ENCODE measurements at regions not wholly inside any gene's neighbourhood (a gene's known extent, or its start where the extent isn't known, plus 50 kb on each side); places are given as distances from the start of the nearest gene placed in this dataset.

GRCh38 chr10:128529225-128529624 is 403.0 kb upstream of the MKI67 start:
- peaks cover 34% of the 10 kb centered on the region for H3K4me1 Mint-ChIP-seq
- no peak overlapping the region for H3K4me2 ChIP-seq
- no peak overlapping the region for H3K4me3 Mint-ChIP-seq
- H3K36me3 ChIP-seq = no peaks in the 10 kb centered on the region
- H3F3A ChIP-seq (ENCODE audit: low read depth) = no peaks in the 10 kb centered on the region
- no peak overlapping the region for H3K4me3 ChIP-seq
- no peaks in the 10 kb centered on the region for H4K20me1 ChIP-seq (ENCODE audit: low read depth)
- no peaks in the 10 kb centered on the region for H3K79me2 ChIP-seq (ENCODE audit: low read depth)
- no peak for DNase-seq (ENCODE audit: low spot score)
- no peak overlapping the region for H3K9ac ChIP-seq
- no peak overlapping the region for H3K27ac Mint-ChIP-seq
- no peak overlapping the region for H2AFZ ChIP-seq (replicated peaks)
- H3K27ac ChIP-seq = no peak overlapping the region
- no peaks in the 10 kb centered on the region for H3K36me3 Mint-ChIP-seq
- peaks cover 8% of the 10 kb centered on the region for H3K27me3 Mint-ChIP-seq (ENCODE audit: insufficient read depth, low read depth)
- no peaks in the 10 kb centered on the region for H3K27me3 ChIP-seq
- H3K9me3 Mint-ChIP-seq = no peaks in the 10 kb centered on the region
- no peaks in the 10 kb centered on the region for H3K9me3 ChIP-seq (ENCODE audit: low read depth)
- H3K4me1 ChIP-seq = peaks cover 7% of the 10 kb centered on the region
- TF ChIP-seq CTCF (IDR thresholded peaks at IDR 0.05) = no peak
- no peak for TF ChIP-seq EZH2 (IDR thresholded peaks at IDR 0.05)
- no peak for TF ChIP-seq EZH2phosphoT487 (IDR thresholded peaks at IDR 0.05)

DNA sequence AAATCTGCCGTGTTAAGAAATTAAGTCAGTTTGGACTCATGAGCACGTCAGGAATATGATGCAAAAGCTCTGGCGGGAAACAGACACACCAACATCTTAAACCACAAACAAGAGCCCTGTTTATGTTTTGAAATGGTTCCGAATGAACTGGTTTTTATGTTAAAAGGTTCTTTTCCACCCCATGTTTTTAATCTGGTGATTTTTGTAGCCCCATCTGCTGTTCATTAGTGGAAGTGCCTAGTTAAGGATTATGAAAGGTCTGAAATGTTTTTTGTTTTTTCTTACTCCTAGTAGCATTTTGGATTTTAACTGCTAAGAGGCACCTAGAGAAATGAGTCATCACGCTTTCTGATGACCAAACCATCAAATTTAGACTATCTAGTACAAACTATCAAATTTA is 404.1 kb upstream of the MKI67 start:
- H3K36me3 ChIP-seq = no peaks in the 10 kb centered on the region
- H2AFZ ChIP-seq (replicated peaks) = peak overlapping the region; percentile 38
- H3K4me3 Mint-ChIP-seq = no peak overlapping the region
- no peaks in the 10 kb centered on the region for H4K20me1 ChIP-seq (ENCODE audit: low read depth)
- H3K9ac ChIP-seq = no peak overlapping the region
- no peaks in the 10 kb centered on the region for H3K36me3 Mint-ChIP-seq
- H3K27me3 Mint-ChIP-seq (ENCODE audit: insufficient read depth, low read depth) = peaks cover 10% of the 10 kb centered on the region
- peaks cover 34% of the 10 kb centered on the region for H3K4me1 Mint-ChIP-seq
- no peak overlapping the region for H3K4me3 ChIP-seq
- H3K79me2 ChIP-seq (ENCODE audit: low read depth) = no peaks in the 10 kb centered on the region
- DNase-seq (ENCODE audit: low spot score) = no peak
- H3F3A ChIP-seq (ENCODE audit: low read depth) = no peaks in the 10 kb centered on the region
- no peaks in the 10 kb centered on the region for H3K9me3 ChIP-seq (ENCODE audit: low read depth)
- H3K9me3 Mint-ChIP-seq = no peaks in the 10 kb centered on the region
- no peak overlapping the region for H3K27ac Mint-ChIP-seq
- no peak overlapping the region for H3K27ac ChIP-seq
- H3K4me2 ChIP-seq = no peak overlapping the region
- TF ChIP-seq CTCF (IDR thresholded peaks at IDR 0.05) = peak; percentile 75
- no peak for TF ChIP-seq EZH2phosphoT487 (IDR thresholded peaks at IDR 0.05)
- no peaks in the 10 kb centered on the region for H3K27me3 ChIP-seq
- H3K4me1 ChIP-seq = peaks cover 7% of the 10 kb centered on the region

DNA sequence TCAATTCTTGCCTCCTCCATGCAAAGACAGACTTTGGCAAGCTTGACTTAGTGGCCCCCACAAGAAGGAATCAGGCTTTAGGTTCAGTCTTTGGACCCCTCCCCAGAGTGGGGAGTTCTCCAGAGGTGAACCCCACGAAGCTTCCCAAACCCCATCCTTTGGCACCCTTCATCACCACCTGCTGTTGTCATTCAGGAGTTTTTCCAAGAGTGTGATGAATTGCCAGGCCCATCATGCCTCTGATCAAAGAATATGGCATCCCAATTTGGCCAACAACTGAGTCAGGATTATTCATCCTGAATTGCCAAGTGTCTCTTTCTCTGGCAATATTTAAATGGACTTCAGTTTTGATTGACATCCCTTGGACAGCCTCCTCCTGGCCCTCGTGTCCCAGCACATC is 404.7 kb upstream of the MKI67 start:
- no peak for DNase-seq (ENCODE audit: low spot score)
- TF ChIP-seq EZH2phosphoT487 (IDR thresholded peaks at IDR 0.05) = no peak
- TF ChIP-seq EZH2 (IDR thresholded peaks at IDR 0.05) = no peak
- TF ChIP-seq CTCF (IDR thresholded peaks at IDR 0.05) = no peak
- H3K9me3 Mint-ChIP-seq = no peaks in the 10 kb centered on the region
- H3K36me3 Mint-ChIP-seq = no peaks in the 10 kb centered on the region
- Histone ChIP-seq H3K79me2 (ENCODE audit: low read depth) (no peaks in the 10 kb centered on the region), H3K4me1 (peaks cover 7% of the 10 kb centered on the region), H4K20me1 (ENCODE audit: low read depth) (no peaks in the 10 kb centered on the region), H3K27me3 (no peaks in the 10 kb centered on the region), H3K9me3 (ENCODE audit: low read depth) (no peaks in the 10 kb centered on the region), H3K27ac (no peak overlapping the region), H3K36me3 (no peaks in the 10 kb centered on the region), H3K4me2 (no peak overlapping the region), H3K4me3 (no peak overlapping the region), H2AFZ (replicated peaks) (no peak overlapping the region), H3K9ac (no peak overlapping the region), H3F3A (ENCODE audit: low read depth) (no peaks in the 10 kb centered on the region)
- no peak overlapping the region for H3K27ac Mint-ChIP-seq
- H3K4me3 Mint-ChIP-seq = no peak overlapping the region
- H3K4me1 Mint-ChIP-seq = peaks cover 34% of the 10 kb centered on the region
- peaks cover 10% of the 10 kb centered on the region for H3K27me3 Mint-ChIP-seq (ENCODE audit: insufficient read depth, low read depth)

DNA sequence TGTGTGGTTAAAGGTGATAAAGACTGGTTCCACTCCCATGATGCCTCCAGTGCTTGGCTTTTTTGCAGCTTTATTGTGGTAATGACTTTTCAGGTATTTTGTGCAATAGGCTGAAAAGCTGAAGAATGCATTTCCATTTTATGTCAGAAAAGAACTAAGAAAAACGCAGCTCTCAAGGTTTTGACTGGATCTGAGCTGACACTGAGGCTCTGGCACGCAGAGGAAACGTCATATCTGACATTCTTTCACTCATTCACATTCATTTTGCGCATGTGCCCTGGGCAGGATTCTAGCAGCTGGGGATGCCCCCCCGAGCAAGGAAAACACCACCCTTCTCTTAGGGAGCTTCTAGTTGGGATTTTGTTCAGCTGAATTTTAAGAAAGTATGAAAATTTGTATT is 408.5 kb upstream of the MKI67 start:
- peaks cover 16% of the 10 kb centered on the region for H3K27me3 ChIP-seq
- no peaks in the 10 kb centered on the region for H3K36me3 Mint-ChIP-seq
- no peak overlapping the region for H3K4me3 Mint-ChIP-seq
- no peaks in the 10 kb centered on the region for H3K79me2 ChIP-seq (ENCODE audit: low read depth)
- peaks cover 12% of the 10 kb centered on the region for H3K27me3 Mint-ChIP-seq (ENCODE audit: insufficient read depth, low read depth)
- peaks cover under 1% of the 10 kb centered on the region for H3F3A ChIP-seq (ENCODE audit: low read depth)
- H3K4me3 ChIP-seq = no peak overlapping the region
- no peak overlapping the region for H2AFZ ChIP-seq (replicated peaks)
- H3K27ac Mint-ChIP-seq = no peak overlapping the region
- no peaks in the 10 kb centered on the region for H3K36me3 ChIP-seq
- no peaks in the 10 kb centered on the region for H3K9me3 ChIP-seq (ENCODE audit: low read depth)
- H4K20me1 ChIP-seq (ENCODE audit: low read depth) = no peaks in the 10 kb centered on the region
- no peaks in the 10 kb centered on the region for H3K9me3 Mint-ChIP-seq
- H3K27ac ChIP-seq = no peak overlapping the region
- no peak for DNase-seq (ENCODE audit: low spot score)
- H3K4me2 ChIP-seq = no peak overlapping the region
- H3K4me1 Mint-ChIP-seq = peaks cover 29% of the 10 kb centered on the region
- TF ChIP-seq EZH2 (IDR thresholded peaks at IDR 0.05) (no peak), EZH2phosphoT487 (IDR thresholded peaks at IDR 0.05) (no peak), CTCF (IDR thresholded peaks at IDR 0.05) (no peak)
- H3K9ac ChIP-seq = no peak overlapping the region
- peaks cover 7% of the 10 kb centered on the region for H3K4me1 ChIP-seq
